NB4 (cell line): ENCODE measurements at regions not wholly inside any gene's neighbourhood (a gene's known extent, or its start where the extent isn't known, plus 50 kb on each side); places are given as distances from the start of the nearest gene placed in this dataset.
A peak's percentile ranks its signal among the peaks of the same experiment; 100 is the strongest.
"Not testable (repeated sequence)": the region's sequence is repeated elsewhere in the genome, so short reads cannot be mapped to it uniquely, and the experiment has no call there.

Source experiments
- DNase-seq: peaks from one replicate; pipeline ENCODE4 v3.0.0; 2010; ENCODE audit warnings: low read depth
- H3K4me3 ChIP-seq: one replicate; pipeline ENCODE4 v1.5.1; 2011; ENCODE audit warnings: mild to moderate bottlenecking, low read depth, low read length, moderate library complexity
- CTCF ChIP-seq: IDR thresholded peaks from one replicate; pipeline ENCODE4 v1.5.1; 2012; ENCODE audit warnings: low read depth, low read length
- MYC ChIP-seq: IDR thresholded peaks from 2 replicates; pipeline ENCODE4 v1.6.1; 2011; ENCODE audit warnings: low read depth, low read length
- POLR2A ChIP-seq: IDR thresholded peaks from 2 replicates; pipeline ENCODE4 v1.6.1; 2011; ENCODE audit warnings: mild to moderate bottlenecking; ENCODE audit not compliant: insufficient read length; ENCODE audit errors: extremely low read depth

GRCh38 chr1:143497374-143497747 is 474.4 kb downstream of the FAM72C start:
- TF ChIP-seq CTCF, result no peak
- no peak for TF ChIP-seq MYC
- TF ChIP-seq POLR2A, result no peak
- H3K4me3 ChIP-seq, result no peak overlapping the region
- peak; percentile 16 for DNase-seq

GRCh38 chr1:143496526-143497373 is 475.0 kb downstream of the FAM72C start:
- H3K4me3 ChIP-seq, result not testable (repeated sequence)
- DNase-seq, result peak; percentile 3
